CD4-positive, alpha-beta T cell treated with Interleukin-4 for 4 hours (primary cell): ENCODE measurements at regions not wholly inside any gene's neighbourhood (a gene's known extent, or its start where the extent isn't known, plus 50 kb on each side); places are given as distances from the start of the nearest gene placed in this dataset.

Source experiments
- DNase-seq: peaks from one replicate; pipeline ENCODE4 v3.0.0-alpha.2; 2020

- DNase-seq, result no peak
Observed at GRCh38 chr9:79962150-79962549, 390.4 kb downstream of the TLE4 start.

- peak; percentile 6 for DNase-seq
Observed at GRCh38 chr9:79955300-79955699, 383.5 kb downstream of the TLE4 start.

GRCh38 chr9:79953908-79954307, 382.1 kb downstream of the TLE4 start:
- DNase-seq, result no peak

- no peak for DNase-seq
Observed at GRCh38 chr9:79952401-79952800, 380.6 kb downstream of the TLE4 start.

- DNase-seq, result no peak
Observed at GRCh38 chr9:79946712-79947111, 374.9 kb downstream of the TLE4 start.

GRCh38 chr9:79945495-79945894, 373.7 kb downstream of the TLE4 start:
- no peak for DNase-seq

- peak; percentile 24 for DNase-seq
Observed at GRCh38 chr9:79945016-79945415, 373.3 kb downstream of the TLE4 start.

GRCh38 chr9:79940919-79941318, 369.2 kb downstream of the TLE4 start:
- no peak for DNase-seq

GRCh38 chr9:79939819-79940218, 368.1 kb downstream of the TLE4 start:
- no peak for DNase-seq

GRCh38 chr9:79936336-79936735, 364.6 kb downstream of the TLE4 start:
- no peak for DNase-seq

GRCh38 chr9:79929285-79929684, 357.5 kb downstream of the TLE4 start:
- no peak for DNase-seq

- no peak for DNase-seq
Observed at GRCh38 chr9:79928661-79929223, 357.0 kb downstream of the TLE4 start.

- DNase-seq, result no peak
Observed at GRCh38 chr9:79925326-79925725, 353.6 kb downstream of the TLE4 start.

GRCh38 chr9:79924836-79925235, 353.1 kb downstream of the TLE4 start:
- DNase-seq, result no peak

GRCh38 chr9:79917421-79917820, 345.7 kb downstream of the TLE4 start:
- no peak for DNase-seq

- DNase-seq, result no peak
Observed at GRCh38 chr9:79913867-79914266, 342.1 kb downstream of the TLE4 start.

- no peak for DNase-seq
Observed at GRCh38 chr9:79912318-79913070, 340.7 kb downstream of the TLE4 start.

- no peak for DNase-seq
Observed at GRCh38 chr9:79911724-79912123, 340.0 kb downstream of the TLE4 start.

GRCh38 chr9:79902825-79903600, 331.2 kb downstream of the TLE4 start:
- DNase-seq, result no peak

- DNase-seq, result no peak
Observed at GRCh38 chr9:79900754-79901153, 329.0 kb downstream of the TLE4 start.

GRCh38 chr9:79896390-79896980, 324.7 kb downstream of the TLE4 start:
- DNase-seq, result no peak

GRCh38 chr9:79895232-79895631, 323.5 kb downstream of the TLE4 start:
- DNase-seq, result no peak

GRCh38 chr9:79889369-79889768, 317.6 kb downstream of the TLE4 start:
- DNase-seq, result no peak
